ENCODE measurements at regions not wholly inside any gene's neighbourhood (a gene's known extent, or its start where the extent isn't known, plus 50 kb on each side); places are given as distances from the start of the nearest gene placed in this dataset.
A peak's percentile ranks its signal among the peaks of the same experiment; 100 is the strongest.

DNA sequence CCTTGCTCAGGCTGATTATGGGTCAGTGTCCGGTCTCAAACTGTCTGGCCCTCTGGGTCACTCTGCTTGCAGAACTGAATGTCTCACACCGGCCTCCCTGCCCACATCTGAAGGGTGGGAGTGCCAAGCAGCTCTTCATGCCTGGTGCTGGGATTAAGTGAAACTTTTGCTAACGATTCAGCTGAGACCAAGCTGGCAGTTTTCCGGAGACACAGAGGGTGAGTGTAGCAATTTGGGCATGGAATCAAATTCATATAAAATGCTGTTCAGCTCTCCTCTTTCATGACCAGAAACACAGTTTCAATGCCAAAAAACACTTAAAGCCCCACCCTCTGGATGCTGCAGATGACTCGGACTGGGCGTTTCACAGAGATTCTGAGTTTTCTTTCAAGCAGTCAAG lies 207.5 kb downstream of the NXNL2 start:
- intact Hi-C loops (cut with DNase I): no loop called here
- Histone ChIP-seq H3K9me3 (no peaks in the 10 kb centered on the region), H3K4me3 (no peak overlapping the region), H3K4me1 (no peaks in the 10 kb centered on the region), H3K36me3 (replicated peaks in 1 of 2; ENCODE audit: insufficient read depth in 1 of 2, low read depth in 2 of 2) (no peaks in the 10 kb centered on the region), H3K27me3 (no peaks in the 10 kb centered on the region), H3K27ac (no peak overlapping the region)
- ATAC-seq (no peak), DNase-seq (no peak)
- 70 to 78% methylated on average over 6 of the region's 6 CpGs for WGBS, 2 donors
- TF ChIP-seq CTCF (IDR thresholded peaks at IDR 0.05) (no peak), POLR2A (IDR thresholded peaks at IDR 0.05) (no peak)

DNA sequence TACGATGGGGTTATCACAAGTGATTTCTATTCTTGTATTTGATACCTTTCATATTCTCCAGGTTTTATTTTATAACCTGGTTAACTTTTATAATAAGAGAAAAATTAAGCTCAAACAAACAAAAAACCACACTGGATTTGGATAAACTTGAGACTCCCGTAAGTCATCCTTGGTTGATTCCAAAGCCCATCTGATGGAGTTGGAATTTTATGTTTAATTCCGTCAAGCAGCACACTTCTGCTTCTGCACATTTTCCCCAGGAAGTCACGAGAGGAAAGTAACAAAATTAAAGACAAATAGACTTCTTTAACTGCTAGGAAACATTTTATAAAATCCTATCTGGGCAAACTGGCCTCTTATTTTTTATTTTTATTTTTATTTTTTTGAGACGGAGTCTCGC lies 207.9 kb downstream of the NXNL2 start:
- Histone ChIP-seq H3K27me3 (no peaks in the 10 kb centered on the region), H3K4me3 (no peak overlapping the region), H3K27ac (no peak overlapping the region), H3K4me1 (no peaks in the 10 kb centered on the region), H3K36me3 (replicated peaks in 1 of 2; ENCODE audit: insufficient read depth in 1 of 2, low read depth in 2 of 2) (no peaks in the 10 kb centered on the region), H3K9me3 (no peaks in the 10 kb centered on the region)
- DNase-seq (no peak), ATAC-seq (no peak)
- WGBS, 2 donors: 78 to 83% methylated on average over 6 of the region's 6 CpGs
- TF ChIP-seq POLR2A (IDR thresholded peaks at IDR 0.05) (no peak), CTCF (IDR thresholded peaks at IDR 0.05) (no peak)
- intact Hi-C loops (cut with DNase I): no loop called here

GRCh38 chr9:88745276-88746001 lies 210.5 kb downstream of the NXNL2 start:
- Histone ChIP-seq H3K36me3 (replicated peaks in 1 of 2; ENCODE audit: insufficient read depth in 1 of 2, low read depth in 2 of 2) (no peaks in the 10 kb centered on the region), H3K4me1 (no peaks in the 10 kb centered on the region), H3K27me3 (no peaks in the 10 kb centered on the region), H3K27ac (no peak overlapping the region), H3K4me3 (no peak overlapping the region), H3K9me3 (no peaks in the 10 kb centered on the region)
- ATAC-seq: peak; percentile 31
- peak in 1 of 4 donors; percentile 19 for DNase-seq
- TF ChIP-seq CTCF (IDR thresholded peaks at IDR 0.05): no peak
- no peak for TF ChIP-seq POLR2A (IDR thresholded peaks at IDR 0.05)
- intact Hi-C loops (cut with DNase I): no loop called here
- 67 to 89% methylated on average over 2 of the region's 2 CpGs for WGBS, 2 donors

DNA sequence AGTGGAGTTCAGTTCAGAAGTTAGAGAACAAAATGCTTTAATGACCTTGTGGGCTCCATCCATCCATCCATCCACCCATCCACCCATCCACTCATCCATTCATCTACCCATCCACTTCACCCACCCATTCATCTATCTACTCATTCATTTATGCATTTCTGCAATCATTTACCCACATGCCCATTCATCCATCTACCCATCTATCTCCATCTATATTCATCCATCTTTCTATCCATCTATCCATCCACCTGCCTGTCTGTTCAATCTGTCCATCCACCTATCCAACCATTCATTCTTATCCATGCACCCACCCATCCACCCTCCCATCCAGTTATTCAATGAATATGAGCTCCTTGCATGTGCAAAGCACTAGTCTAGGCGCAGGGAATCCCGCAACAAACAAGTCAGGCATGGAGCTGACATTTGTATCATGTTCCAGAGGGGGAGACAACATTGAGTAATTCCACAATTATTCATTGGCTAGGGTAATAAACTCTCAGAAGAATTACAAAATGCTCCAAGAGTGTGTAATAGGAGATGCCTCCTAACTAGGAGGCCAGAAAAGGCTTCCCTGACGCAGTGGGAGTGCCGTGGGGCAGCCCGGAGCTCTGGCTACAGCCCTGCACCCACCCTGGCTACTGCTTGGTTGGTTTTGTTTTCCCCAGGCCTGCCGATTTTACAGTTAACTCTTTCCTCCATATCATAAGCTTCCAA lies 211.2 kb downstream of the NXNL2 start:
- H3K4me3 ChIP-seq: no peak overlapping the region
- no peaks in the 10 kb centered on the region for H3K27me3 ChIP-seq
- no peaks in the 10 kb centered on the region for H3K36me3 ChIP-seq (replicated peaks in 1 of 2; ENCODE audit: insufficient read depth in 1 of 2, low read depth in 2 of 2)
- WGBS, 2 donors: 61 to 74% methylated on average over 6 of the region's 6 CpGs
- DNase-seq (peak in 1 of 4 donors; percentile 17), ATAC-seq (peak; percentile 65)
- no peaks in the 10 kb centered on the region for H3K9me3 ChIP-seq
- H3K4me1 ChIP-seq: no peaks in the 10 kb centered on the region
- TF ChIP-seq CTCF (IDR thresholded peaks at IDR 0.05): no peak
- intact Hi-C loops (cut with DNase I): no loop called here
- H3K27ac ChIP-seq: no peak overlapping the region

Measured in body of pancreas (tissue), 4 donors.